Stimulated activated CD8-positive, alpha-beta memory T cell treated with anti-CD3 and anti-CD28 coated beads, Interleukin-15, amount 100 ng/mL, for 1 hour (primary cell): ENCODE measurements at regions not wholly inside any gene's neighbourhood (a gene's known extent, or its start where the extent isn't known, plus 50 kb on each side); places are given as distances from the start of the nearest gene placed in this dataset.
"Not testable (repeated sequence)": the region's sequence is repeated elsewhere in the genome, so short reads cannot be mapped to it uniquely, and the experiment has no call there.

Experiments
- DNase-seq: peaks from one replicate; pipeline ENCODE4 v3.0.0-alpha.2; 2020; ENCODE audit warnings: low read depth

DNA sequence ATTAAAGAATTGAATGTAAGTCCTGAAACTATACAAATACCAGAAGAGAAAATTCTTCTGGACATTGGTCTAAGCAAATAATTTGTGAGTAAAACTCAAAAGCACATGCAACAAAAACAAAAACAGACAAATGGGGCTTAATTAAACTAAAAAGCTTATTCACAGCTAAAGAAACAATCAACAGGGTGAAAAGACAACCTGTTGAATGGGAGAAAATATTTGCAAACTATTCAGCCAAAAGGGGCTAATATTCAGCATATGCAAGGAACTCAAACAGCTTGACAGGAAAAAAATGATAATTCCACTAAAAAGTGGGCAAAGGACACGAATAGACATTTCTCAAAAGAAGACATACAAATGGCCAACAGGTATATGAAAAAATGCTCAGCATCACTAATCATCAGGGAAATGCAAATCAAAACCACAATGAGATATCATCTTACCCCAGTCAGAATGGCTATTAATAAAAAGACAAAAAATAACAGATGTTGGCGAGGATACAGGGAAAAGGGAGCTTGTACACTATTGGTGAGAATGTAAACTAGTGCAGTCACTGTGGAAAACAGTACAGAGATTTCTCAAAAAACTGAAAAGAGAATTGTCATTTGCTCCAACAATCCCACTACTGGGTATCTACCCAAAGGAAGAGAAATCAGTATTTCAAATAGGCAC is 177.5 kb upstream of the RTL1 start:
- DNase-seq, result no peak

DNA sequence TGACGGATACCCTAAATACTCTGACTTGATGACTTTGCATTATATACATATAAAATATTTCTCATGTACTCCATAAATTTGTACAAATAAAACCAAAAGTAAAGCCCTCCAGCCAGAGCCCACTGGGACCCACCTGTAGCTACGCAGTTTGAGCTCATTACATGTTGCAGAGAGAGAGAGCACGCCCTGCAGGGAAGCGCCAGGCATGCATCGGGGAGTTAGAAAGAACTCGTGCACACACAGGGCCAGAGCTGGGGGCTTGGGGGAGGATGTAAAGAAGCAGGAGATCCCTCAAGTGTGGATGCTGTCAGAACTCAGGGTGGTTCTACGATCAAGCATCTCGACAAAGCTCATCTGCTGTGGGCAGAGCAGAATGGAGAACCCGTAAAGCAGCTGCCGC is 178.5 kb upstream of the RTL1 start:
- DNase-seq, result no peak

DNA sequence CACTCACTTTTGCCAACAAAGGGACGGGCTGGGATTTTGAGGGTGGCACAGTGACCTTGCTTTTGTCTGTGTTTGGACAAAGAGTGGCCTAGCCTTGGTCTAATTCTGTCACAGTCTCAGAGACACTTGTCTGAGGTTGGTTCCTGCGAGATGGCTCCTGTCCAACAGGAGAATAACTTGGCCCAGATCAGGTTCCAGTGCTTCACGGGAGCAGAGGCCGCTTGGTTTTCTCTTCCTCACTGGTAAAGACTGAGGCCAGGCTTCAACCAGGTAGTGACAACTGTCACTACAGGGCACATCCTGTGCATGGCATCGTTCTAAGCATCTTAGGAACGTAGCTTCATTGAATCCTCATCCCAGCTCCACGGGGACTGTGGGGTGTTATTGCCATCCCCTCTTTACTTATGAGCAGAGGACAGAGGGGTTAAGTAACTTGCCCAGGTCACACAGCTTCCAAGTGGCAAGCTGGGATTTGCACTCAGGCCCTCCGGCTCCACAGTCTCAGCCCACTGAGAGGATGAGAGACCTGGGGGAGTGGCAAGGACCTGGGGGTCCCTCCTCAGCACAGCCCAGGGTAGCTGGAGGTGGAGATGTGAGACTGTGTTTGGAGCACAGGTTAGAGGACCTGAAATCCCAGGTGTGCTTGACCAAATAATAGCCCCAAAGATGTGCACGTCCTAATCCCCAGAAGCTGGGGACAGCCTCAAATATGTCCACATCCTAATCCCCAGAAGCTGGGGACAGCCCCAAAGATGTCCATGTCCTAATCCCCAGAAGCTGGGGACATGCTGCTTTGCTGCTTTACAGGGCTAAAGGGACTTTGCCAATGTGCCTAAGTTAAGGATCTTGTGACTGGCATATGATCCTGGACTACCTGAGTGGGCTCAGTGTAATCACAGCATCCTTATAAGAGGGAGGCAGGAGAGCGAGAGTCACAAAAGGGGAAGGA is 179.2 kb upstream of the RTL1 start:
- no peak for DNase-seq

DNA sequence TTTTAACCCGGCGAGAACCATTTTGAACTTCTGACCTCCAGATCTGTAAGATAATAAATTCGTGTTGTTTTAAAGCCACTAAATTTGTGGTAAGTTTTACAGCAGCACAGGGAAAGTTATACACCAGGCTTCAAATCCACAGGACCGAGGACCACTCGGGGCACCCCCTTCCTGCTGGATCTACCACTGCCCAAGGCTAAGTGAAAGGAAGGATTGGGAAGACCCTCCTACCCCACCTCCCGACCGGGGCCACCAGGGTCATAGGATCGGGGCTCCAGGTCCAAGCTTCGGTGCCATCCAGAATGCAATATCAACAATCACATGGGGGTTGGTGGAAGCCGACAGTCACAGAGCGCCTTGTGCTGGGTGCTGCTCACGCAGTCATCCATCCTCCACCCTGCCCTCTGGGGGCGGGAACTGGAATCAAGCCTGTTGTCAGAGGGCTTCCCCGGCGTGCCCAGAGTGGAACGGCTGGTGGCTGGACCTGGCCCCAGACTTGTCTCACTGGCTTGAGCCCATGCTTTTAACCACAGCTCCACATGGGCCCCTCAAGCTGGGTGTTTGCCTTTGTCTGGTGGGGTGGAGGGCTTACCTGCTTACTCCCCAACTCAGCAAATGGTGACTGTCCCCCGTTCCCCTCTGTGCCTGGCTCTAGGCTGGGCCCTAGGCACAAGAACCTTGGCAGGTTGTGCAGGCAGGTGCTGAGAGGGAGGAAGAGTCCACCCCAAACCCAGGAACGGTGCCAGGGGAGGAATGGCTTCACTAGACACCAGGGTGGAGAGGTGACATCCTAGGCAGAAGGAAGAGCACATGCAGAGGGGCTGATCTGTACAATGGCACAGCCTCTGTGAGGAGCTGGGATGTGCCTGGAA is 180.3 kb upstream of the RTL1 start:
- DNase-seq, result no peak

DNA sequence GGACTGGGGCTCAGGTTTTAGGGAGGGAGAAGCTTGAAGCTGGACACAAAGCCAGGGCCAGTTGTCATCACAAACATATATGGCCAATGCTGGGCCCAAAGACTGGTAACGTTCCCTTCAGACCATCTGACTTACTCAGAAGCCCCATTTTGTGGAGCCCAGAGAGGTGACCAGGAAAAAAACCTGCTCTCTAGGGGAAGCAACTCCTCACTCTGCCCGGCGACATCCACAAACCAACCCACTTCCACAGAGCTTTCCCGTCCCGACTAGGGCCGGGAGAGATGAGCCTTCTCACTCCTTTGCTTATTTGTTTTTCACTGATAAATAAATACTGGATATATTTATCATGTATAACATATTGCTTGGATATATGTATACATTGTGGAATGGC is 180.9 kb upstream of the RTL1 start:
- no peak for DNase-seq

DNA sequence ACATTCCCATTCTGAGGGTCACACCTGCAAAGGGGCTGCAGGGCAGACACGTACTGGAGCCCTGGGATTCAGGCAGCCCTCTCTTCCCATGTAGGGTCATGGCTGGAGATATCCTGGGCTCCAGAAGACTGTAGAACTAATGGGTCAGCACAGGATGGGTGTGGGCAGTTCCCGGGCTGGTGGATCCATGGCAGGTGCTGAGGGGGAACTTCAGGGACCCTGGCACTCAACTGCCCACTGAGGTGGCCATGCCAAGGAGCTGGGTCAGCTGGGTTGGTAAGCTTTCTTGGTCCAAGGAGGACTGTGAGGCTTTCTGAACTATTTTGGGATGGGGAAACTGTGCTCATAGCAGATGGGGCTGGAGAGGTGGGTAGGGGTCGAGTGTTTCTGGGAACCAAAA is 183.4 kb upstream of the RTL1 start:
- DNase-seq, result no peak

DNA sequence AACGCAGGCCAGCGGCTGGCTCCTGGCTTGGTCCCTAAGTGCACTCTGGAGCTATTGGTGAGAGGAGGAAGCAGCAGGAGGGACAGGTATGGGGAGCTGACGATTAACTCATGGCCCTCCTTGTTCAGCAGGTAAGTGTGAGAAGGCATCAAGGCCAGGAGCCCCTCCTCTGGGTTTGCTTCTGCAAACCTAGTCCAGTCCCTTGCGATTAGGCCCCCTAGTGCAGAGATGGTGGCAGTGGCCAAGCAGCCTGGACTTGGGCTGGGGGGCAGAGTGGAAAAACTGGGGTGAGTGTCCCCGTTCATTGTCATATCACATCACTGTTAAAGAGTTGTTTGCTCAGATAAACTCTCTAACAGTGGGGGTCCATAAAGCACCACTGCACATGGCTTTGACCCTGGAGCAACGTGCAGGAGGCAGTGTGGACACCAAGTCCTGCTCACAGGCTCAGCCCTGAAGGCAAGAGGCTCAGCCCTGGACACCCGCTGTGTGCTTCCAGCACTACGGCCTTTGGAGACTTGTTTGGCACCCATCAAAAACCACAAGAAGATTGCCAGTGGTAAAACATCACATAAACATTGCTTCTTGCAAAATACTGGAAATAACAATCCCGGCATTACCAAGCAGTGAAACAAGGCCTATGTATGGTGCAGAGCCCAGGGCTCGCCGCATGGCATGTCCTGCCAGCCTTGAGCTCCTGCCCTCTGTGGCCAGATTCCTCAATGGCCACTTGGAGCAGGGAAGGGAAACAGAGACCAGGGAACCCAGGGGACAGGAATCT is 184.3 kb upstream of the RTL1 start:
- DNase-seq, result no peak

DNA sequence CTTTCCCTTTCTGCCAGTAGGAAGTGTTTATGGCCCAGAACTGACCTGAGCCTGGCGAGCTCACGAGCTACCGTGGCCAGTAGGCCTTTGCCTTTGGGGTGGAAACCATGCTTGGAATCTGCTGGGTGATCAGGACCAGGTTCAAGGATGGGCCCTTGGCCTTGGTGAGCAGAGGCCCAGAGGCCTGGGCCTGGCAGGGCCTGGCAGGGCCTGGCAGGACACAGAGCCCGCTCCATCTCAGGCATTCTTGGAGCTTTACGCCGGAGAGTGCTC is 184.8 kb upstream of the RTL1 start:
- no peak for DNase-seq

DNA sequence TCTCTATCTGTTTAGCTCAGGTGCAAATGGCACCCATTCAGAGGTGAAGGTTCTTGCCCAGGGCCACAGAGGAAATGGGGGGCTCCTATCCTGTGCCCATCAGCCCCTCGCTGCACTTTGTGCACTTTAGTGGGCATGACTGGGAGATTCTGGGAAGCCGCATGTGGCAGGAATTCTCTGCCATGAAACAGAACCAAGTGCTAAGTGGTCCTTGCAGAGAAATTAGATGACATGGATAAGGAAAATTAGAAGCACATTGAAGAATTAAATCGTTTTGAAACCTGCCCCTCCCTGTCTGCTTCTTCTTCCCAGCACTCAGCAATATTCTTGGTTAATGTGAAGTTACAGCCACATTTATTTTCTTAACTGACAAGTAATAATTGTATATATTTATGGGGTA is 185.2 kb upstream of the RTL1 start:
- DNase-seq, result no peak

DNA sequence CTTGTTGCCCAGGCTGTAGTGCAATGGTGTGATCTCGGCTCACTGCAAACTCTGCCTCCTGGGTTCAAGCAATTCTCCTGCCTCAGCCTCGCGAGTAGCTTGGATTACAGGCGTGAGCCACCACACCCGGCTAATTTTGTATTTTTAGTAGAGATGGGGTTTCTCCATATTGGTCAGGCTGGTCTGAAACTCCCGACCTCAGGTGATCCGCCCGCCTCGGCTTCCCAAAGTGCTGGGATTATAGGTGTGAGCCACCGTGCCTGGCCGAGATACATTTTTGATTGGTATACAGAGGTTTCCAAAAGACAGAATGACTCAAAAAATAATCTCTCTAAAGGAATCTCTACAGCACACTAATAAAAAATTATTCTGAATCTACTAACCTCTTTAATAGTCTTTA is 187.0 kb upstream of the RTL1 start:
- not testable (repeated sequence) for DNase-seq

DNA sequence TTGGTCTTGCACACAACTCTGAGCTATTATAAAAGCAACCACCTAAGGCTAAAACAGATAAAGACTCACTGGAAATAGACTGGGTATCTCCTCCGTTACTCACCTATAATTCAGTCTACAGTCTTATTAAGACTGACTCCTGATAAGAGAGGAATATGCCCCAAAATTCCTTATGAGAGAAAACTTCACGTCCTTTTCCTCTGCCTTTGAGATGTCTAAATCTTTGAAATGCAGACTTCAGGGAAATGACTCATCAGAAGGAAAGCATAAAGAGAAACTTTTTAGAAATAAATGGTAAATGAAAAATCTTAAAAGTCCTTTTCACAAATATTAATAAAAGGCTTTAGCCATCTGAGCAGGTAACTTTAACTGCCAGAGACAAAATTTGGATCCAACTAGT is 187.5 kb upstream of the RTL1 start:
- DNase-seq, result no peak

DNA sequence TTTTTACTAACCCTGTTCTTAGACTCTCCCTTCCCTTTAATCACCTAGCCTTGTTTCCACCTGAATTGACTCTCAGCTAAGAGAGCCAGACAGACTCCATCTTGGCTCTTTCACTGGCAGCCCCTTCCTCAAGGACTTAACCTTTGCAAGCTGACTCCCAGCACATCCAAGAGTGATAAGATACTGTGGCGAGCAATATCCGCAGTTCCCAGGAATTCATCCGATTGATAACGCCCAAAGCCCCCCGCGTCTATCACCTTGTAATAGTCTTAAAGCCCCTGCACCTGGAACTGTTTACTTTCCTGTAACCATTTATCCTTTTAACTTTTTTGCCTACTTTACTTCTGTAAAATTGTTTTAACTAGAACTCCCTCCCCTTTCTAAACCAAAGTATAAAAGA is 191.4 kb upstream of the RTL1 start:
- DNase-seq, result not testable (repeated sequence)

DNA sequence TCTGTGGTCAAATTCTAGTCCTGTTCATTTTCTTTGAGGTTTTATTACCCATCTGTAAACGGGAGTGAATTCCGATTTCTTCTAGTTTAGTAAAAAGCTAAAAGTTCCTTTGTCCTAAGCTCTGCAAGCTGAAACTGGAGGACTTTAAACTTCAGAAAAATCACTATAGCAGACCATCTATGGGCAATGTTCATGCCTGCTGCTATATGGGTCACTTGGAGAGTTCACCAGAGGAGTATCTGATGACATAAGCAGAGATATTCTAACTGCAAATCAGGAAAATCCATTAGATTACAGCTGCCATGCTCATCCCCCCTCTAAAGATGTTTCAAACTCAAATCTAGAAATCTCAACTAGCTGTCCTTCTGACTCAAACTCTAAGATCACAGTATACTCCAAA is 193.0 kb upstream of the RTL1 start:
- no peak for DNase-seq

DNA sequence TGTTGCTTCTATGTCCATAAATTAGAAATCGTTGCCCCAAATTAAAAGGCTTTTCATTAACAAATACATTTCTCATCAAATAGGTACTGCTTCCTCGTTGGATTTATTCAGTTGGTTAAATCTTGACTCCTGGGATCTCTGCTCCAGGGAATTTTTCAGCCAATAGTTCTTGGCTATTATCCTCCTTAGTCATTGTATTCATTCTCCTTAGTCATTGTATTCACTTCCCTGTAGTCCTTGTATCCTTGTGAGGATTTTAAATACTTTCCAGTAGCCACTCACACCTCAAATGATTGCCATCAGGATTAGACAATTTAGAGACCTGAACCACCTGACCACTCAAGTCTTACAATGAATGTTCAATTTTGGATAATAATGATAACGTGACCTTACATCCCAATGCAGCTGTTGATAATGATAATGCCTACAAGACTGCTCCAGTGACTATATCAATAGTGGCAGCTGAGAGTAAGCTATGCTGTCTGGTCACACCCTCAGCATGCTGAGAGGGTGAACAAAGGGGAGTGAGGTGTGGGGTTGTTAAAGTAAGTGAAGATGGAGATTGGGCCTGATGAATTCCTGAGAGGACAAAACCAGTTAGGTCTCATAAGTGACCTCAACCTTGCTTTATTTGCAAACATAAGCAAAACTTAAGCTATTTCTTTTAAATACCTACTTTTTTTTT is 193.7 kb upstream of the RTL1 start:
- no peak for DNase-seq

DNA sequence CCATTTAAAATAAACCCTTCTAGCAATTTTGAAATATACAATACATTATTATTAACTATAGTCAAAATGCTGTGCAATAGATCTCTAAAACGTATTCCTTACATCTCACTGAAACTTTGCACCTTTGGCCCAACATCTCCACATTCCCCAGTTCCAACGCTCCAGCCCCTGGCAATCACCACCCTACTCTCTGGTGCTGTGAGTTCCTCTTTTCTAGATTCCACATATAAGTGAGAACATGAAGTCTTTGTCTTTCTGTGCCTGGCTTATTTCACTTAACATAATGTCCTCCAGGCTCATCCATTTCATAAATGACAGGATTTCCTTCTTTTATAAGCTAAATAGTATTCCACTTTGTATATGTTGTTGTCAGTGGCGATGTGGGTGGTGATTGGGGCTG is 194.7 kb upstream of the RTL1 start:
- no peak for DNase-seq

DNA sequence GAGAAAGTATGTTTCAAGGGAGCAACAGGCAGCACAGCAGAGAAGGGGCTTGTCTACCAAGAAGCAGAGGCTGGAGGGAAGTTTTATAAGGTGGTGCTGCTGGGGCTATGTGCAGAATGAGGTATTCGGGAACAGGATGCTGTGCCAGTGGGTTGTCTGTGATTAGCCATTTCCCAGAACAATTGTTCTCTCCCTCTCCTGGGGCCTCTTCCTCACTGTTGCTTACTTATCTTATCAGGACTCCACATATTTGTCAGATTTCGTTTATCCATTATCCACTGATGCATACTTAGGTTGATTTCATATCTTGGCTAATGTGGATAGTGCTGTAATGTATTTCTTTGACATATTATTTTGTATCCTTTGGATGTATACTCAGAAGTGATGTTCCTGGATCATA is 195.1 kb upstream of the RTL1 start:
- no peak for DNase-seq

DNA sequence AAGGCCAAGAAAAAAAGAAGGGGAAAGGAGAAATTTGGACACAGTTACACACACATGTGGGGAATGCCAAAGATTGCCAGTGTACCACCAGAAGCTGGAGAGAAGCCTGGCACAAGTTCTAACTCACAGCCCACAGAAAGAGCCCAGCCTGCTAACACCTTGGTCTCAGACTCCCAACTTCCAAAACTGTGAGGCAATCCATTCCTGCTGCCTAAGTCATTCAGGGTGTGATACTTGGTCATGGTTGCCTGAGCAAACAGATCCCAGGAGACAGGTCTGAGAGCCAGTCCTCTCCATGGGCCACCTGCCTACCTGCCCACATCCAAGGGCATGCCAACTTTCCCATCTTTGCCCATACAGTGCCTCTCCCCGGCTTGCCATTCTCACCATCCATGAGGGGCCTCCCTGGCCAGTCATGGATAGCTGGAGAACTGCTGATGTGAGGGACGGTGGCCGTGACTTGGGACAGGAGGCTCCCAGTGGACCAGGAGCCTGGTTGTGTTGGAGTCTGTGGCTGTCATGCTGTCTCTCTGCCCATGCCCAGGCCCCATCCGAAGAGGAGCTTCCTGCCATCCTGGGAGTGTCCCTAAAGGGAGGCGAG is 198.0 kb upstream of the RTL1 start:
- DNase-seq, result no peak

DNA sequence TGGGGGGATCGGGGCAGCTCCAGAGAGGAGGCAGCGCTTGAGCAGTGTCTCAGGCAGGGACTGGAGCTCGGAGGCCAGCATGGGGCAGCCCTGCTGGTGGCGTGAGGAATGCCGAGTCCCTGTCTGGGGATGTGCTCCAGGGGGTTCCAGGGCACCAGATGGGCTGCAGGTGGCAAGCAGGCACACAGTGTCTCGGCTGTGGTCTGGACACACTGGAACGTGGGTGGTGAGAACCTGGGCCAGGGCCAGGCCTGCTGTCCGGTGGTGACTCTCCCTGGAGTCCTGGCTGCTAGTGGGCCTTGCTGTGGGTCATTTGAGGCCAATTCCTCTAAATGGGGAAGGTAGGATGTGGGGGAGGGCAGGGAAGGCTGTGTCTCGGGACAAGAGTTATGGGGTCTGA is 199.4 kb upstream of the RTL1 start:
- DNase-seq, result no peak

DNA sequence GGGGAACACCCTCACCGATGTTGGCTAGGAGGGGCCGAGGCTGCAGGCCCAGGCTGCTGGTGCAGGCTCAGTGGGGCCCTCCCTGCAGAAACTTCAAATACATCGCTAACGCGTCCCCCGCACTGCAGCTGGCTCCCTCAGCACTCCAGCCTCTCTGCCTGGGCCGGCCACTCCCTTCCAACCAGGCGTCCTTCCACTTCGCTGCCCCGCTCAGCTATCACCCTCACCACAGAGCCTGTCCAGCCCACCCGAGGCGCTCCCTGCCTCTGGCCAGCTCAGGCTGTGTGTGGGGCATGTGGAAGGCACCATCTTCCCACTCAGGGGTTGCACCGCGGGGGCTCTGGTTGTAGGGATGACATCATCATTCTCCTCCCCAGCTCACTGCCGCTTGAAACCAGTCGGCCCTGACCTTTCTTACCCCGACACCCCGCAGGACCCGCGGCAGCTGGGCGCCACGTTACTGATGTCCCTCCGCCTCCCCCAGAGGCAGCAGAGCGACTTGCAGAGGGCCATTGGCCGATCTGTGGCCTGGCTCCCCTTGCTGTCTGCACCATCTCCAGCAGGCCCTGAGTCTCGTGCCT is 199.9 kb upstream of the RTL1 start:
- DNase-seq, result no peak

DNA sequence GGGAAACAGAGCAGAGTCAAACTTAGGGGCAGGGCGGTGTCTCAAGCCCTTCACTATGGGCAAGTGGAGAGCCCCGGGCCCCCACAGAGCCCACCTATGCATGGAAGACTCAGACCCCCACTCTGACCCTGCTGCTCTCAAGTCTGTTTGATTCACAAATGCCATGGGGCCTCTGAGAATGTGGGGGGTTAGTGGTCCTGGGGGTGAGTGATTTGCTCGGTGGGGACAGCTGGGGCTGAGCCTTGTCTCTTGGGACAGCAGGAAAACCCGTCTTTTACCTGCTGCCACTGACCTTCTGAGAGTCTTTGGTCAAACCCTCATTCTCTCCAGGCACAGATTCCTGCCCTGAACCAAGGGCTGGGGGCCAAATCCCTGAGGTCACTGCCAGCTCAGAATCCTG is 201.0 kb upstream of the RTL1 start:
- no peak for DNase-seq

DNA sequence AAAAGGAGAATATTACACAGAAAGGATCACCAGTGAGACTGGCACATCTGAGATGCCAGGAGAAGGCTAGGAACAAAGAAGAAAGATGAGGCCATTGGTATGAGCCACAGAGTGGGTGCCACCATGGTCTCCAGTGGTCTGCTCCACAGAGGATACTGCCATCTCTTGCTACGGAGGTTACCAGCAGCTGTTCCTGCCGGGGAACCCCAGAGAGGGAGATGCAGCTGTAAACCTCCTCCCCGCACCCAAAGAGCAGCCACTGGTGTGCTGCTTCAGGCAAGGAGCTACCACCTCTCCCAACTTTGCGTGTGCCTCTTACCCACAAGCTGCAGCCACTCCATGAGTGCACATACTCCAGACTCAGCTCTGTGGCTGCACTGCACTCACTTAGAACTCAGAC is 201.5 kb upstream of the RTL1 start:
- no peak for DNase-seq
